IMR-90 (cell line): ENCODE measurements at regions not wholly inside any gene's neighbourhood (a gene's known extent, or its start where the extent isn't known, plus 50 kb on each side); places are given as distances from the start of the nearest gene placed in this dataset.

Experiments used
- ATAC-seq: fragments of 200-7000 bp; cut with Tn5 transposase; 2 replicates; pipeline ENCODE4 v1.9.1; 2020; ENCODE audit warnings: low read depth, mild to moderate bottlenecking, moderate library complexity
- BruUV-seq: library from RNA; stranded (reverse); fragments of 400-500 nt; replicated peaks from 2 replicates; lab custom pipeline; 2021; lab: Mats Ljungman, UMichigan
- CTCF ChIA-PET: fragments of 300-600 bp; formaldehyde crosslinking; extraction: SDS; loops from one replicate; lab custom pipeline; 2021; ENCODE audit warnings: antibody characterized with exemption; lab: Yijun Ruan, JAX
- POLR2A ChIA-PET: fragments of 300-600 bp; sonication (Branson Sonifier 250); formaldehyde crosslinking; loops from one replicate; lab custom pipeline; 2022; ENCODE audit warnings: antibody characterized with exemption; ENCODE audit not compliant: unreplicated experiment; lab: Charles Lee
- DNase-seq: peaks from one replicate; pipeline ENCODE4 v3.0.0; 2013
- H2AFZ ChIP-seq: replicated peaks from 2 replicates; pipeline ENCODE3; 2013; ENCODE audit warnings: low read length, mild to moderate bottlenecking; ENCODE audit not compliant: poor library complexity
- H2AK5ac ChIP-seq: 2 replicates; pipeline ENCODE4 v1.6.1; 2013; ENCODE audit warnings: low read depth, low read length, inconsistent platforms
- H2AK9ac ChIP-seq: replicated peaks from 2 replicates; pipeline ENCODE3; 2013; ENCODE audit warnings: mild to moderate bottlenecking, low read depth, low read length, moderate library complexity; ENCODE audit not compliant: poor library complexity
- H2BK120ac ChIP-seq: 2 replicates; pipeline ENCODE4 v1.6.1; 2013; ENCODE audit warnings: low read depth, low read length, inconsistent platforms
- H2BK15ac ChIP-seq: 3 replicates; pipeline ENCODE4 v1.6.1; 2013; ENCODE audit warnings: low read depth, low read length, inconsistent platforms
- H2BK20ac ChIP-seq: 2 replicates; pipeline ENCODE4 v1.6.1; 2013; ENCODE audit warnings: low read depth, mild to moderate bottlenecking, inconsistent platforms, low read length, moderate library complexity
- H2BK5ac ChIP-seq: 2 replicates; pipeline ENCODE4 v1.6.1; 2013; ENCODE audit warnings: mild to moderate bottlenecking, low read depth, low read length, inconsistent platforms; ENCODE audit not compliant: poor library complexity, severe bottlenecking
- H3K14ac ChIP-seq: replicated peaks from 2 replicates; pipeline ENCODE4 v1.6.1; 2013; ENCODE audit warnings: low read depth, low read length, inconsistent platforms
- H3K18ac ChIP-seq: 2 replicates; pipeline ENCODE4 v1.6.1; 2013; ENCODE audit warnings: low read depth, low read length, control low read depth
- H3K23ac ChIP-seq: 2 replicates; pipeline ENCODE4 v1.6.1; 2013; ENCODE audit warnings: low read depth, low read length, inconsistent platforms
- H3K27ac ChIP-seq: 2 replicates; pipeline ENCODE4 v1.5.1; 2013; ENCODE audit warnings: mild to moderate bottlenecking, control low read depth, low read length; ENCODE audit not compliant: insufficient read depth
- H3K27me3 ChIP-seq: 2 replicates; pipeline ENCODE4 v1.6.1; 2013; ENCODE audit warnings: low read length; ENCODE audit not compliant: control insufficient read depth, insufficient read depth
- H3K36me3 ChIP-seq: 2 replicates; pipeline ENCODE4 v1.6.1; 2013; ENCODE audit warnings: low read length, mixed read lengths; ENCODE audit not compliant: control insufficient read depth, insufficient read depth
- H3K4ac ChIP-seq: 2 replicates; pipeline ENCODE4 v1.6.1; 2013; ENCODE audit warnings: low read depth, low read length, inconsistent platforms
- H3K4me1 ChIP-seq: 2 replicates; pipeline ENCODE4 v1.6.1; 2013; ENCODE audit warnings: low read length, mixed read lengths; ENCODE audit not compliant: control insufficient read depth, insufficient read depth
- H3K4me2 ChIP-seq: 2 replicates; pipeline ENCODE4 v1.6.1; 2013; ENCODE audit warnings: low read depth, mild to moderate bottlenecking, control low read depth, low read length, moderate library complexity
- H3K4me3 ChIP-seq: 2 replicates; pipeline ENCODE4 v1.5.1; 2013; ENCODE audit warnings: low read depth, mild to moderate bottlenecking, control low read depth, low read length, moderate library complexity; ENCODE audit not compliant: insufficient read depth
- H3K56ac ChIP-seq: 2 replicates; pipeline ENCODE4 v1.6.1; 2013; ENCODE audit warnings: low read length, inconsistent platforms; ENCODE audit not compliant: insufficient read depth; ENCODE audit errors: extremely low read depth
- H3K79me1 ChIP-seq, 2 experiments: 2 replicates each; pipeline ENCODE4 v1.6.1; 2013; ENCODE audit warnings: low read length in 2 of 2, inconsistent platforms in 1 of 2, low read depth in 1 of 2
- H3K9ac ChIP-seq: 2 replicates; pipeline ENCODE4 v1.6.1; 2013; ENCODE audit warnings: low read depth, low read length, control low read depth
- H3K9me1 ChIP-seq: 2 replicates; pipeline ENCODE4 v1.6.1; 2013; ENCODE audit warnings: low read length, inconsistent platforms; ENCODE audit not compliant: insufficient read depth
- H3K9me3 ChIP-seq: 2 replicates; pipeline ENCODE4 v1.6.1; 2013; ENCODE audit warnings: low read length; ENCODE audit not compliant: control insufficient read depth, insufficient read depth
- H4K20me1 ChIP-seq: 2 replicates; pipeline ENCODE4 v1.6.1; 2013; ENCODE audit warnings: low read length, inconsistent platforms; ENCODE audit not compliant: insufficient read depth
- H4K5ac ChIP-seq: 2 replicates; pipeline ENCODE4 v1.6.1; 2013; ENCODE audit warnings: mild to moderate bottlenecking, low read depth, low read length, control low read depth
- H4K8ac ChIP-seq, 2 experiments: 2 replicates each; pipeline ENCODE4 v1.6.1; 2013; ENCODE audit warnings: low read depth in 2 of 2, low read length in 2 of 2, control low read depth in 1 of 2, inconsistent platforms in 1 of 2
- H4K91ac ChIP-seq: 2 replicates; pipeline ENCODE4 v1.6.1; 2013; ENCODE audit warnings: low read depth, low read length, inconsistent platforms; ENCODE audit not compliant: insufficient read depth
- BHLHE40 ChIP-seq: fragments of 150-350 bp; IDR thresholded peaks from 2 replicates; pipeline ENCODE4 v1.6.1; 2016; ENCODE audit warnings: mild to moderate bottlenecking, low read depth, low read length
- CEBPB ChIP-seq: IDR thresholded peaks from 2 replicates; pipeline ENCODE4 v1.6.1; 2012; ENCODE audit warnings: low read depth, low read length, improper control_type of control experiment
- CHD1 ChIP-seq: IDR thresholded peaks from 2 replicates; pipeline ENCODE4 v1.6.1; 2012; ENCODE audit warnings: low read depth, low read length, improper control_type of control experiment
- FOS ChIP-seq: fragments of 150-350 bp; IDR thresholded peaks from 2 replicates; pipeline ENCODE4 v1.6.1; 2016; ENCODE audit warnings: low read depth, low read length
- MAFK ChIP-seq: IDR thresholded peaks from 2 replicates; pipeline ENCODE4 v1.6.1; 2012; ENCODE audit warnings: low read depth, low read length, improper control_type of control experiment
- MXI1 ChIP-seq: IDR thresholded peaks from 2 replicates; pipeline ENCODE4 v1.6.1; 2012; ENCODE audit warnings: low read depth, mild to moderate bottlenecking, low read length, moderate library complexity, borderline replicate concordance
- NFE2L2 ChIP-seq: fragments of 150-350 bp; IDR thresholded peaks from 2 replicates; pipeline ENCODE4 v1.6.1; 2016; ENCODE audit warnings: low read depth, mild to moderate bottlenecking, low read length
- POLR2A ChIP-seq: IDR thresholded peaks from 2 replicates; pipeline ENCODE4 v1.6.1; 2012; ENCODE audit warnings: mild to moderate bottlenecking, low read depth, low read length
- RAD21 ChIP-seq: IDR thresholded peaks from 2 replicates; pipeline ENCODE4 v1.6.1; 2012; ENCODE audit warnings: low read length, improper control_type of control experiment
- RCOR1 ChIP-seq: IDR thresholded peaks from 2 replicates; pipeline ENCODE4 v1.6.1; 2012; ENCODE audit warnings: mild to moderate bottlenecking, low read length, improper control_type of control experiment; ENCODE audit not compliant: insufficient replicate concordance
- USF2 ChIP-seq: fragments of 150-350 bp; IDR thresholded peaks from 2 replicates; pipeline ENCODE4 v1.6.1; 2017; ENCODE audit warnings: mild to moderate bottlenecking, antibody characterized with exemption, low read length, low read depth
- WGBS, 2 experiments: methylation state at CpG; one replicate each; pipeline versions ENCODE4 v1.1.5 to v1.1.7; 2013; ENCODE audit warnings: missing lambda C conversion rate in 2 of 2; ENCODE audit not compliant: insufficient read length in 1 of 2; ENCODE audit errors: extremely low coverage in 2 of 2; 5-methylcytosine and 5-hydroxymethylcytosine counted together
- dilution Hi-C: fragments of 300-500 bp; cut with HindIII; formaldehyde crosslinking; loops from one replicate; pipeline ENCODE4 v1.14.3; 2018; ENCODE audit warnings: low sequenced_read_pairs; ENCODE audit not compliant: unreplicated experiment
- in situ Hi-C: fragments of 300-500 bp; cut with MboI; formaldehyde crosslinking; loops from 3 replicates; pipeline ENCODE4 v1.14.3; 2019; ENCODE audit warnings: low sequenced_read_pairs, inconsistent platforms, mixed read lengths
- intact Hi-C: fragments of 100-400 bp; cut with micrococcal nuclease; formaldehyde crosslinking; loops from 2 replicates; pipeline ENCODE4 v1.10.0; 2022
- TF ChIP-seq, protein P1 (sequence below): conservative IDR thresholded peaks from 2 replicates; pipeline ENCODE4 v1.5.1; 2012; ENCODE audit warnings: mild to moderate bottlenecking, low read depth, low read length, improper control_type of control experiment

DNA sequence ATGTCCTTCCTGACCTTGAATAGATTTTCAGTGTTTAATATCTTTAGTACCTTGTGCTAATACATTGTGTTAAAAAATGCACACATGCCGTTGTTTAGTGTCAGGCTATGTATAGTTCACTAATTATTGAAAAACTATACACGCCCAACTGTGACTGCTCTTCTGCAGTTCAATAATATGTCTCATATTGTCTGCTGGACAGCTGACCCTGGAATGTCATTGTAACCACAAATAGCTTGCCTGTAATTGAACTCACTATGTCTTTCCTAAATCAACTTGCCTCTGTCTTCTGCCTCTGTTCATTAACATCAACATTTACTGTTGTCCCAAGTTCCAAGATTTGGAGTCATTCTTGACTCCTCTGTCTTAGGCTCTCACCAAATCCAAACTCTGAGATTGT is 114.5 kb downstream of the TMA16 start:
- H4K20me1 ChIP-seq, result no peaks in the 10 kb centered on the region
- BruUV-seq, result no TSS peak

More for the DNA sequence above, 114.5 kb downstream of the TMA16 start:
- no peak for ATAC-seq
- Histone ChIP-seq H3K36me3 (no peaks in the 10 kb centered on the region), H3K4me1 (no peaks in the 10 kb centered on the region), H2BK20ac (no peak overlapping the region), H3K4ac (no peak overlapping the region), H3K9me3 (no peaks in the 10 kb centered on the region), H4K8ac (no peak overlapping the region), H3K79me1 (no peaks in the 10 kb centered on the region), H2BK5ac (no peak overlapping the region), H3K4me3 (no peak overlapping the region), H3K9ac (no peak overlapping the region), H2AFZ (no peak overlapping the region), H4K91ac (no peak overlapping the region), H2AK5ac (no peak overlapping the region), H3K14ac (no peak overlapping the region), H3K18ac (no peak overlapping the region), H2AK9ac (no peak overlapping the region), H3K9me1 (no peaks in the 10 kb centered on the region), H3K4me2 (no peak overlapping the region), H3K23ac (no peak overlapping the region), H2BK15ac (no peak overlapping the region), H3K27ac (no peak overlapping the region), H4K5ac (no peak overlapping the region), H3K27me3 (no peaks in the 10 kb centered on the region), H3K56ac (no peak overlapping the region), H2BK120ac (no peak overlapping the region)
- in situ Hi-C loops, result no loop called here
- dilution Hi-C loops, result no loop called here
- CTCF ChIA-PET, result no interaction called here
- no CpG with 5 or more reads among the region's 2 CpGs for WGBS, 2 experiments
- TF ChIP-seq CEBPB, result no peak
- no peak for TF ChIP-seq MAFK
- no peak for TF ChIP-seq USF2
- no peak for TF ChIP-seq RAD21
- no peak for TF ChIP-seq NFE2L2
- TF ChIP-seq MXI1, result no peak
- no peak for TF ChIP-seq CHD1
- no peak for TF ChIP-seq POLR2A
- TF ChIP-seq FOS, result no peak
- no peak for TF ChIP-seq RCOR1
- TF ChIP-seq, protein P1, sequence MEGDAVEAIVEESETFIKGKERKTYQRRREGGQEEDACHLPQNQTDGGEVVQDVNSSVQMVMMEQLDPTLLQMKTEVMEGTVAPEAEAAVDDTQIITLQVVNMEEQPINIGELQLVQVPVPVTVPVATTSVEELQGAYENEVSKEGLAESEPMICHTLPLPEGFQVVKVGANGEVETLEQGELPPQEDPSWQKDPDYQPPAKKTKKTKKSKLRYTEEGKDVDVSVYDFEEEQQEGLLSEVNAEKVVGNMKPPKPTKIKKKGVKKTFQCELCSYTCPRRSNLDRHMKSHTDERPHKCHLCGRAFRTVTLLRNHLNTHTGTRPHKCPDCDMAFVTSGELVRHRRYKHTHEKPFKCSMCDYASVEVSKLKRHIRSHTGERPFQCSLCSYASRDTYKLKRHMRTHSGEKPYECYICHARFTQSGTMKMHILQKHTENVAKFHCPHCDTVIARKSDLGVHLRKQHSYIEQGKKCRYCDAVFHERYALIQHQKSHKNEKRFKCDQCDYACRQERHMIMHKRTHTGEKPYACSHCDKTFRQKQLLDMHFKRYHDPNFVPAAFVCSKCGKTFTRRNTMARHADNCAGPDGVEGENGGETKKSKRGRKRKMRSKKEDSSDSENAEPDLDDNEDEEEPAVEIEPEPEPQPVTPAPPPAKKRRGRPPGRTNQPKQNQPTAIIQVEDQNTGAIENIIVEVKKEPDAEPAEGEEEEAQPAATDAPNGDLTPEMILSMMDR, result no peak
- no peak for TF ChIP-seq BHLHE40
- POLR2A ChIA-PET, result no interaction called here
- DNase-seq, result no peak
- intact Hi-C loops, result no loop called here
